HG03442 (cell line): ENCODE measurements at regions not wholly inside any gene's neighbourhood (a gene's known extent, or its start where the extent isn't known, plus 50 kb on each side); places are given as distances from the start of the nearest gene placed in this dataset.
"Not testable (repeated sequence)": the region's sequence is repeated elsewhere in the genome, so short reads cannot be mapped to it uniquely, and the experiment has no call there.

ENCODE experiments used
- ATAC-seq: cut with Tn5 transposase; IDR thresholded peaks from one replicate; pipeline ENCODE4 v1.9.1; 2021; ENCODE audit warnings: mild to moderate bottlenecking, moderate library complexity; ENCODE audit not compliant: unreplicated experiment

GRCh38 chr12:22115711-22116110 lies 69.7 kb downstream of the CMAS start:
- ATAC-seq, result no peak

GRCh38 chr12:22116376-22116775 lies 70.4 kb downstream of the CMAS start:
- no peak for ATAC-seq

- ATAC-seq, result no peak
These were observed 71.7 kb downstream of the CMAS start for GRCh38 chr12:22117563-22118237.

- ATAC-seq, result no peak
These were observed 72.3 kb downstream of the CMAS start for GRCh38 chr12:22118238-22118790.

GRCh38 chr12:22121224-22121623 lies 75.2 kb downstream of the CMAS start:
- ATAC-seq, result peak; percentile 50

GRCh38 chr12:22122359-22122758 lies 76.3 kb downstream of the CMAS start:
- ATAC-seq, result no peak

GRCh38 chr12:22124987-22125386 lies 79.0 kb downstream of the CMAS start:
- no peak for ATAC-seq

- ATAC-seq, result not testable (repeated sequence)
These were observed 80.1 kb downstream of the CMAS start for GRCh38 chr12:22126101-22126500.

GRCh38 chr12:22126758-22127157 lies 80.7 kb downstream of the CMAS start:
- no peak for ATAC-seq

GRCh38 chr12:22130671-22131070 lies 84.7 kb downstream of the CMAS start:
- ATAC-seq, result no peak

- not testable (repeated sequence) for ATAC-seq
These were observed 90.6 kb downstream of the CMAS start for GRCh38 chr12:22136604-22137117.
